ENCODE measurements at regions not wholly inside any gene's neighbourhood (a gene's known extent, or its start where the extent isn't known, plus 50 kb on each side); places are given as distances from the start of the nearest gene placed in this dataset.

DNA sequence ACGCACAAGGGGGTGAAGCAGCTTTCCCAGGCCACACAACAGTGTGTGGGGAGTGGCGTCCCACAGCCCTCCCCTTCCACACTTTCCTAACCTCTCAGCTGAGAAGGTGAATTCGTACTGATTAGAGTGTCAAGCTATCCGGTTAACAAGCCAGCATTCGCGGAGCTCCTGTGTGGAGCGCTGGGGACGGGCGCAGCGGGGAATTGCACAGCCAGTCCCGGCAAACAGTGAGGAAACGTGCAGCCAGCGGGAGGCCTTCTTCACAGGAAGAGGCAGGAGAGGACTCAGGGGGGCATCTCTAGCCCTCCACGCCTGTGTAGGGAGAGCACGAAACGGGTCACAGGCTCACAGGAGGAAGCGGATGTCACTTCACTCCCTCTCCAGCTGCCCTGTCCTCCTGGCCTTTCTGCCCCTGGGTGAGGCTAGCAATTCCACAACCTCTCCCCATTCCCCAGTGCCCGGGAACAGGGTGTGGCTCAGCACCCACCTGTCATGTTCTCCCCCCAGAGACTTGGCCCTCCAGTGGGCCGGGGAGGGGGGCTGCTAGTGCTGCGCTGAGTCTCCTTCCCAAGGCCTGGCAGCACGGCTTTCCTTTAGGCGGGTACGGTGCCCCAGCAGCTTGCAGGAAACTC lies 117.3 kb downstream of the CPZ start:
- DNase-seq, result no peak

DNA sequence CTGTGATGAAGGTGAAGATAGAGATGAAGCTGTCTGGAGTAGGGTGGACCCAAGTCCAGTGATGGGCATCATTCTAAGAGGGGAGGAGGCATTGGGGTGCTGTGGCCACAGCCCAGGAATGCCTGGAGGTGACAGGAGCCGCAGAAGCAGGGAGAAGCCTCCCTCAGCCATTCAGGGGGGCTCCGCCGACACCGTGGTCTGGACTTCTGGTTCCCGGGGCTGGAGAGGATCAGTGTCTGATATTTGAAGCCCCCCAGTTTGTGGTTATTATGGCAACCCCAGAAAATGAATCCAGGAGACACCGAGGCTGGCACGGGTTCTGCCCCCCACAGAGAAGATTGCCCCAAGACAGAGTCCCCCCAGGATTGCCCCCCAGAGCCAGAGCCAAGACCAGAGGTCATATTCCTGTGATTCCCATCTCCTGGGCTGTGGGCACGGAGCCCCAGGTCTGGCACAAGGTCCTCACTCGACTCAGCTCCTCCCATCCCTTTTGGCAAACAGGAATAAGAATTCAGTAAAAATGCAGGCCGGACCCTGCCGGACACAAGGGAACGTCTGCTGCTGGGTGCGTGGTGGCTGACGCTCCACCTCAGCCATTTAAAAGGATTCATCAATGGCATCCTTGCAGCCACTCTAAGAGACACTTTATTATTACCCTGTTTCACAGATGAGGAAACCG lies 116.6 kb downstream of the CPZ start:
- no peak for DNase-seq

DNA sequence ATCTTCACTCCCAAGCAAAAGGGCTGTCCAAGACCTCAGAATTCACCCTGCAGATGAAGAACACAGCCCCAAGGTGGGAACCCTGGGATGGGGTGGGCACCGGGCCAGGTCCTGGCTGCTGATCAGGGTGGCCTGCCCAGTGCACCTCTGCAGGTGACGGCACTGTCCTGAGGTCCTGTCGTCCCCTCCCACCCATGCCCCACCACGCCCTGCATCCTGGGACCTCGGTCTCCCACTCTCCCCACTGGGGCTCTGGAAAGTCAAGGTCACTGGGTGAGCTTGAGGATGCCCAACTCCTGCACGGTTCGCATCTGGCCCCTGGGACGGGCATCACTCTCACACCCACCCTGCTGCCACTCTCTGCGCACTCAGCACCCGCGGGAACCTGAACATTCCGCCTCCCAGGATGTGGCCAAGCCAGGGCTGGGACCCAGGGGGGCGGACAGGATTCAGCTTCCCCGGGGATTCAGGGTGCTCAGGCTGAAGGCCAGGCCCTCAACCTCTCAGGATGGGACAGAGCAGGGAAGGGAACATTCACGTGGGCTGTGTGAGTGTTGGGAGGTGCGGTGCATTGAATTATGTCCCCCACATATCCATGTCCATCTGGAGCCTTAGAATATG lies 115.9 kb downstream of the CPZ start:
- no peak for DNase-seq

DNA sequence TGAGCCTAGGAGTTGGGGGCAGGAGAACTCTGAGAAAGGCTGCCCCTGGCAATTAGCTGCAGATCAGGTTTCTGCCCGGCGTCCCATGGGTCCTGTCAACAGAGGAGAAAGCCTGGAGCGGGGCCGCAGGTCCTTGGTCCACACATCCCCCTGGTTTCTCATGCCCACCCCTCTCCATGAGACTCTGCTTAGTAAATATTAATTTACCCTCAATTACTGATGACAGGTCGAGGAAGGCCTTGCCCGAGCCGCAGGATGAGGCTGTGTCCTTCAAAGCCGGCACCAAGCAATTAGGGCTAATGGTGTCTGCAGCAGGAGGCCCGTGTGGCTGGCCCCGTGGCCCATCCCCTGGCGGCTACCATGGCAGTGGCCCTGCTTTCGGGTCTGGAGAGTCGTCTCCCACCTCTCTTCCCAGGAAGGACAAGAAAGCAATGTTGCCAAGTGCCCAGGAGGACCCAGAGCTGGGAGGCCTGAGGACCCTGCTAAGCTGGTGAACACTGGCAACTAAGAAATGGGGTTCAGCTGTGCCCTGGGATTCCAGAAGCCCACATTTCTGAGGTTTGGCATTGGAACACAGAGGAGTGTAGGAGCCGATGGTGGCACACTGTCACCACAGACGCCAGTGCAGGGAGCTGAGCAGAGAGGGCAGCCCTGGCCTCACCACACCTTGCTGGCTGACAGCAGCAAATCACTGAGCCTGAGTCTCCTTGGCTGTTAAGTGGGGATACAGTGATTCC lies 114.6 kb downstream of the CPZ start:
- no peak for DNase-seq

DNA sequence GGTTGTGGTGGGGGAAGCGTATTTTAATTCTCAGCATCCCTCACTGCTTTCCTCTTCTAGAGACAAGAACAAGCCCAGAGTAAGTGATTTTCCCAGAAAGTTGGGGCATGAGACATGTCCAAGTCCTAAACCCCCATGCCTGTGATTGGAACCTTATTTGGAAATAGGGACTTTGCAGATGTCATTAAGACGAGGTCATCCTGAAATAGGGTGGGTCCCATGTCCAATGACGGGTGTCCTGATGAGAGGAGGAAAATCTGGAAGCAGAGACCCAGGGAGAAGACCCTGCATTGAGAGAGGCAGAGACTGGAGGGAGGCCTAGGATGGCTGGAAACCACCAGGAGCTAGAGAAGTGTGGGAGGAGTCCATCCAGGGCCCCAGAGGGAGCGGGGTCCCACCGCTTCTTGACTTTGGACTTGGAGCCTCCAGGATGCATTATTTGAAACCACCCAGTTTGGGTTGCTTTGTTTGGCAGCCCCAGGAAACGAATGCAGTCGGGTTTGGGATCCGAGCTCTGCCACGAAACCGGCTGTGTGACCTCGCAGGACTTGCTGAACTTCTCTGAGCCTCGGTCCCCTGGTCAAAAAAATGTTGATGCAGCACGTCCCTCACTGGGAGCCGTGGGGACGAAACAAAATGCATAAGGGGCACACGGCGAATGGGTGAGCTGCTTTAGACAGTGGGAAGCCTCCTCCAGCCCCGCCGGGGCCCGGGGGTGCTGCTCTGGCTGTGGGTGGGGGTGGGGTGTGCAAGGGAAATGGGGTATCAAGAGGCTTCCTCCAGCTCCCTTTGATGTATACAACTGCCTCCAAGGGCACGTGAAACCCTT lies 113.9 kb downstream of the CPZ start:
- DNase-seq, result no peak

DNA sequence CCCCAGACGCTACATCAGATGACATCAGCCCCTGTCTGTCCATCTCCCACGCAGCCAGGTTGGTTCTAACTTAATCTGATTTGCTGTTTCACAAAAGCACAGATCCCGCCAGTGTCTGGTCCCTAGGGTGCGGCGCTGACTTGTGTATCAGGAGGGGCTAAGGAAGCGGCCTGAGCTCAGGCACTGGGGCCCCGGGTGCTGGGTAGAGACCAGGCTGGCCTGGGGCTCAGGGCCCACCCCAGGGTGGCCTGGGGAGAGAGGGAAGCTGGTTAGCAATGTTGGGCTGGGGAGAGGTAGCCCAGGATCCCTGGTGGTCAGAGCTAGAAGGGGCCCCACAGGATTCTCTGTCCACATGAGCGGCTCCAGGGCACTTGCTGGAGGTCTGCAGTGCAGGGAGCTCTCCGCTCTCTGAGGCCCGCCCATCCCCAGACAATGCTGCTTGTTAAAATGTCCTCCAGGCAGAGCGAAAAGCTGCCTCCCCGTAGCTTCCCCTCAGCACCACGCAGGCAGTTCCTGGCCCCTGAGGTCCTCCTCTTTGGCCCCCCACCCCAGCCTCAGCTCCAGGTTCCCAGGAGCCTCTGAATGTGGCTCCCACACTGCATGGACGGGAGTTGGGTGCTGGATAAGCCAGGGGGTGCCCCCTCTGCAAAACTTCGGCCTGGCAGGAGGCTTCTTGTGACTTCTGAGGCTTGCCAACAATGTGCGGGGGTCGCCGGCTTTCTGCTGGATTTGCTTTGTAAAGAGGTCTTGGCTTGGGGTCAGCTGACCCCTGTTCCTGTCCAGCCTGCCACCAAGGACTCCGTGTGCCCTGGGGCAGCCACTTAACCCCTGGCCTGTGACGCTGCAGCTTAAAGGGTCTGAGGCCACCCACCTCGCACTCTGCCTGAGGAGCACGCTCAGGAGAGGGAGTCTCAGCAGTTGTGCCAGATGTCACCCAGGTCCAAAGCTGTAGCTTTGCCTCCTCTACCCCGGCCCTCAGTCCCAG lies 112.9 kb downstream of the CPZ start:
- no peak for DNase-seq

DNA sequence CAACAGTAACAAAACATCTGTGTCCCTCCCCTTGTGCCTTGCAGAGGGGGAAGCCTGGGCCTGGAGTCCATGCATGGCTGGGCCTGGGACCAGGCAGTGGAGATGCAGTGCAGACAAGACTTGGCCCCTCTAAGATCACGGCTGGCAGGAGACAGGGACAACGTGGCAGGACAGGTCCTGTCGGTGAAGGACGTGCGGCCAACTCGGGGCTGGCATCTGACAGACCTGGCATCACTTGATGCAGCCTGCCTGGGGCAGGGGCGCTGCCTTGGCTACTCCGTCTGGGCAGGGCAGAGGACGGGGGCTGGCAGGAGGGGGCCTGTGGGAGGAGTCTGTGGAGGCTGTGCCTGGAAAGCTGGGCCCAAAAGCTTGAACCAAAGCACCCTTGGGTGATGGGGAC lies 112.1 kb downstream of the CPZ start:
- DNase-seq, result no peak

DNA sequence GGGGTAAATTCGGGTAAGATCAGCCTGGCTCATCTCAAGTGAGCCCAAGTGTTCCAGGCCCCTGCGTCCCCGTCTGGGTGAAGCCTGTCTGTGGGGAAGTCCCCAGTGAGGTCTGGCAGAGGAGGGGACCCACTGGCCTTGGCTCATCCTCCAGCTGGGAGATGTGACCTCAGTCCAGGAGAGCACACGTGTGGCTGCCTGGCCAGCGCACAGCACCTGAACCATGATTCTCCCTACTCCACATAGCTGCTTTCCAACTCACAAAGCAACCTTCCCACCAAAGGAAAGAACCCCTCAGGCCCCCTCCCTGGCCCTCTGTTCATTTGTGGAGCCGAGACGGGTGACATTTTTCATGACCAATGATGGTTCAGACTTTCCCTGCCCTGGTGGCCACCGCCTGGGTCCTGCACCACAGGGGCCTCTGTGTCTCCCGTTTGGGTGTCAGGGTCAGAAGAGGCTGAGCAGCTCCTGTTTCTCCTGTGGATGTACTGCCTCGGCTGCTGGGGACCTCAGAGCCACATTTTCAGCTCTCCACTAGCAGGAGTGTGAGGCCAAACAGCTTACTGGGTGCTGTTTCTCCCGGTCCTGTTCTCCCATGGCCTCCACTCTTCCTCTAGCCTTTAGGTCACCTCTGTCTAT lies 111.4 kb downstream of the CPZ start:
- no peak for DNase-seq

DNA sequence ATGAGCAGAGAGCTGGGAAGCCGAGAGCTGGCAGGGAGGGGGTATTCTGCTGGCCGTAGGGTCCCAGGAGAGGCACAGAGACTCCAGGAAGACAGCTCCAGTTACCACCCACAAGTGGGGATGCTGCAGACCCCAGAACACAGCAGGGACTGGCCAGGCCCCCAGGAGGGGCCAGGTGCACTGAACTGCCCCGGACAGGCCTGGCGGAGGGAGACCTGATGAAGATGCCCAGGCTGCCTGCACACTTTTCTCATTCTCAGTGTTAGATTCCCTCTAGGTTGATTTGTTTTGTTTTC lies 110.8 kb downstream of the CPZ start:
- DNase-seq, result no peak

DNA sequence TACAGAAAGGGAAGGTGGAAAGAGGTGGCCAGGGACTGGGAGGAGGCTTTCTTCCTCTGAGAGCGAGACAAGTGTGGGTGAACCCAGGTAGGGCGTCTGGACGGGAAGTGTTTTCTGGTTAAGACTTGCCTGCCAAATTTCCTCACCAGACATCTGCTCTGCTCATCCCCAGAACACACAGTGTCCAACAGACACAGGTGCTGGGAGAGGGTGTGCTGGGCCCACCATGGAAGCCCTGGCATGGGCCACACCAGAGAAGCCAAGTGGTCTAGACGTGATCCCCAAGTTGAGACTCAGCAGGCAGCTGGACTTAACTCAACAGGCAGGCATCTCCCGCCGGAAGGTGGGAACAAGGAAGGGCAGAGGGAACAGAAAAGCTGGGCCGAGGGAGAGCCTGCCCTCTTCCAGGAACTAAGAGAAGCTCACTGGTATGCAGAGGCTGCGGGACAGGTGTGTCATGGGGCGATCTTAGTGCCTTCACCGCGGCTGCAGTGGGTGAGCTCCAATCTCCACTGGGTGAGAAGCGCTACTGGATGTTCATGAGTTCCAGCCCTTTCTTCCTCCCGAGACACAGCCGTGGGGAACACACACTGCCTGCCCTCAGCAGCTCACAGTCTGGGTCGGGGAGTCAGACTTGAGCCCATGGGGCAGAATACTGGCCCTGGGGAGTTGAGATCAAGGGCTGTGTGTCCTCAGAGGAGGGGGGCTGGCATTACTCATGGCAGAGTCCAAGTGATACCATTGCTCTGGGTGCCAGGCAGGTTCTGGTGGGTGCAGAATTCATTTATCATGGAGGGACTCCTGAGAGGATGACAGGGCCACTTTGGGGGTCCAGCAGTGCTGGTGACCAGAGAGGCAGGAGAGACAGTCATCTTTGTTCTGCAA lies 110.2 kb downstream of the CPZ start:
- no peak for DNase-seq

DNA sequence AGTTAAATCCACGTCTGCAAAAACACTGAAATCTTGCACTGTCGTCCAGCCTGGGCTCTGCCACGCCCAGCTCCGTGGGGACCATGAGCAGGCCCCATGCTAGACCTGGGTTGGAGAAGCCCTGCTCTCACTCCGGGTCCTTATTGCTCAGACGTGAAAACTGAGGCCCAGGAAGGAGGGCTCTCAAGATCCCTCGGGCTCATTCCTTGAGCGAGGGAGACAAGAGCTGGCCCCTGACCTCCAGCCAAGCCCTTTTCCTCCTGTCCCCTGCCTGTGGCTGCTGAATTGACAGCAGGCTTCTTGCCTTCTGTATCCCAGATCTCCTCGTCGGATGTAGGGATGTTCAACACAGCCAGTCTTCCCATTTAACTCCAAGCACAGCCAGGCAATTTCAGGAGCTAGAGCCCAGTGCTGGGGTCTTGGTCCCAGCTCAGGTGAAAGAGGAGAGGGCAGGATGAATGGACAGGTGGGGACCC lies 109.5 kb downstream of the CPZ start:
- no peak for DNase-seq

DNA sequence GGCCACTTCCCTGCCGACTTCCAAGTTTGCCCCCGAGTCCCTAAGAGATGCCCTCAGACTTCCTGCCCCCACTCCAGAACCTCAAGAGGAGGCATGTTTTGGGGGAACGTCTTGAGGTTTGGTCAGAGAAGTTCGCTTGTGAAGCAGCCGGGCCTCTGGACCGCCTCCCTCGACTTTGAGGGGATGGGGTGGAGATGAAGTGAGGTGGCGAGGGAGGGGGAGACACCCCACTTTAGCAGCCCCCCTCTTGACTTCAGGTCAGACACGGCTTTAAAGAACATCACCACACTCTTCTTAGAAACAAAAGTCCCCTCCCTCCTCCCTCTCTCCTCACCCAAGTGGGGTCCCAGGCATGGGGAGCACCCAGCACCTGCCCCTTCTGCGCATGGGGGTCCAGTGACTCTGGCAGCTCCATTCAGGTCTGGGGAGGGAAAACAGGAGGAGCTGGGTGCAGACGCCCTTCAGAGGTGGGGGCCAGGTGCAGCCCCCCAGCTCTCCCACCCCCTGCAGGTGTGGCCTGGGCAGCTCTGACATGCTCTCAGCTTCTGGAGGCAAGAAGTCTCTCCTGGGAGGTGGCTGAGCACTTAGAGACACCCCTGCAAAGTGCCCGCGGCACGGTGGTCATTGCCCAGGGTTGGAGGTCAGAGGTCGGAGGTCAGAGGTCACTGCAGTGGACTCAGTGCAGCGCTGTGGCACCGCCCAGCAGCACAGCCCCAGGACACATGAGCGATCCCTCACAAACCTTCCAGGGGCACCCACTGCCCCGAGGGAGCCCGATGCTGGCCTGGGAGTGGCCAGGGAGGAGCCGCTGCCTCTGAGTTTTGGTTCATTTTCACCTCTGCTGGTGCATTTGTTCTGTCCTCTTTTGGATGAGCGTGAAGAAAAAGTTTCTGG lies 108.8 kb downstream of the CPZ start:
- no peak for DNase-seq

DNA sequence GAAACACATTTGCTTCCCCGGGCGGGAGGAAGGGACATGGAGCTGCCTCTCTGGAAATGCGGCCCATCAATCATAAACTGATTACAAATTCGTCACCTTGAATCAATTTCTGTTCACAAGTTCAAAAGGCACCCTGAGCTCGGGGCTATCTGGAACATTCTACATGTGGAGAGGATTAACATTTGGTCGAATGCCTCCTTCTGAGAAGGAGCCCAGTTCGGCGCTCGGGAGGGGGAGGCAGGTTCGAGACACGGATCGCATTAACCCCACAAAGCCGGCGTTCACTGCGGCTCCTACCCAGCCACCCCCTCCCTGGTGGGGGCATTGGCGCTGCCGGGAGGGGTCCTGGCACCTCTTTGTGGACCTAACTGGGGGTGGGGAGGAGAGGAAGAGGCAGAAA lies 108.0 kb downstream of the CPZ start:
- DNase-seq, result no peak

DNA sequence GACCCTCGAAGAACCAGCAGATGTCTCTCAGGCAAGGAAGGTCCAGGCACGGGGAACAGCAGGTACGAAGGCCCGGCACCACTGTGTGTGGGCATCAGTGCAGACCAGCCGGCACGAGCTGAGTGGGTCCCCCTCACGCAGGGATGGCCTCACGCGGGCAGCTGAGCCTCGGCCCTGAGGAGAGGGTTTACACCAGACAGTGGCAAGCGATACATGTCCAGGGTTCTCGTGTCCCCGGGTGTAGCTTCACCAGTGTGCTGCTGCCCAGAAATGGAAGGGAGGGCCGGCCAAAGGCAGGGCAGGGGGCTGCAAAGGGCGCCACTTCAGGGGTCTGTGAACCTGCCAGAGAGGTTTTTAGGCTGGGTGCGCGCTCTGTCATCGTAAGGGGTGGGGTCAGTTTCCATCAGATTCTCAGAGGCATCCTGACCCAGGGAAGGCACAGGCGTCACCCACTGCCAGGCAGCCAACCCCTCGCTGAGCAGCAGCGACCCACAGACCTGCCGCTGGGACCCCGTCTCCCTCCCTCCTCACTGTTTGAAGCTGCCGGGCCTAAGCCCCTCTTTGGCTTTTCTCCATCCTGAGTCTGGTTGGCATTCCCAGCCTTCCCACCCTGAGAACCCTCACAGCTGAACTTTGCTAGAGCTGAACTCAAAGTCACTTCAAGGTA lies 107.0 kb downstream of the CPZ start:
- DNase-seq, result no peak

DNA sequence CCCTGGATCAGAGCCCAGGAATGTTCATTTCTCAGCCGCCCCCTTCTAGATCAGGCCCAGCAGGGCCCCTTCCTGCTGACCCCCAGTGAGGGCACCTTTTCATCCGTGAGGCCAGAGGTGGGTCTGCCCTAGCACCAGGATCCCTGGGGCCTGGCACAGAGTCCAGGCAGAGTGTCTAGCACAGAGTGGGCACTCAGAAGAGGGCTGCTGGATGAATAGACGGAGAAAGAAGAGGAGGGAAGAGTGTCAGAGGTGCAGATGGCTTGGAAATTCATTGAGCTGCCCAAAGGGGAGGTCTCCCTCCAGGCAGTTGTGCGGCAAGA lies 106.5 kb downstream of the CPZ start:
- DNase-seq, result no peak

DNA sequence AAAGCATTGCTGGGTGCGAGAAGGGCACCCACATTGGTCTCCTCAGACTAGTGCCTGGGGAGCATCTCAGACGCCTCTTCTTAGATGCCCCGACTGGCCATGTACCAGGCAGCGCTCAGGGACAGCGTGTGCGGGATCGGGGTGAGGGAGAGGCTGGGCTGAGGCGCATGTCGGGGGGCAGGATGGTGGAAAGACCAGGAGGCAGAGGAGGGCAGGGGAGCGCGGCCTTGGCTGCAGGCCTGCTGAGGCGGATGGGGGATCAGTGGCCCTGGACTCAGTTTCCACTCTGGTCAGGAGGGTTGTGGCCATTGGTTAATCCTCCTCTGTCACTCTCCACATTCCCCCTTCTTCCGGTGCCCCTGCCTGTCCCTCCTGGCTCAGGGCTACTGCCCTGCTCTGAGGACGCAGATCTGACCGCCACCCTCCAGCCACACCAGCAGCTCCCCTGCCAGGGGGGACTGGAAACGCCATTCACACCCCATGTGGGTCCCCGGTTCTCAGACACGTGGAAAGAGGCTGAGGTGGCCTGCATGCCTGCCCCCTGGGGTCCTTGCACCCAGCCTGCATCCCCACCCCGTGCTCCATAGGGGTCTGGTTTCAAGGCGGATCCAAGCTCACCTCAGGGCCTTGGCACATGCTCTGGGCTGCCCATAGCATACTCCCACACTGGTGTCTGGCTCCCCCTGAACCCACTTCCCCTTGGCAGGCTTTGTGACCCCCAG lies 105.9 kb downstream of the CPZ start:
- DNase-seq, result no peak

DNA sequence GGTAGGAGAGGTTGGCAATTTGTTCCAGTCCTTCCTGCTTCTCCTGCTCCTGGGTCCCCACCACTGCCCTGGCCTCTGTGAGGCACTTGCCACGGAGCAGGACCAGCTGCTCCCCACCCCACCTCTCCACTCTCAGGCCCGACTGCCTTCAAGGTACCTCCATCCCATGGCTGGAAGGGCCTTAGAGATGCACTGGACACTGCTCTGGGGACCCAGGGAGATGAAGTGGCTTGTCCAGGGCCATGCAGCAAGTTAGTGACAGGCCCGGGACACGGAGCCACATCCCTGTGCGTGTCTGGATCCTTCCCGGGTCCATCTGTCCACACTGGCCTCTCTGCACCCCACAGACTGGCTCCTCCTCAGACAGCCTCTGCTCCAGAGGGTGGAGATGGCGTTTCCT lies 105.3 kb downstream of the CPZ start:
- no peak for DNase-seq
